ENCODE measurements at regions not wholly inside any gene's neighbourhood (a gene's known extent, or its start where the extent isn't known, plus 50 kb on each side); places are given as distances from the start of the nearest gene placed in this dataset.

- intact Hi-C loops (cut with DNase I), result no loop called here
- no peak for TF ChIP-seq POLR2AphosphoS5 (IDR thresholded peaks at IDR 0.05)
- Histone ChIP-seq H3K4me3 (no peak overlapping the region), H3K9me3 (no peaks in the 10 kb centered on the region), H3K27ac (replicated peaks in 1 of 4) (no peak overlapping the region), H3K27me3 (peaks cover 0 to 3% (median 0%) of the 10 kb centered on the region in 4 donors), H3K36me3 (no peaks in the 10 kb centered on the region), H3K4me1 (no peaks in the 10 kb centered on the region)
- DNase-seq (ENCODE audit: extremely low spot score), result no peak
These were observed 154.5 kb upstream of the QRFPR start for GRCh38 chr4:121535351-121535750.

GRCh38 chr4:121534187-121534586 is 153.4 kb upstream of the QRFPR start:
- Histone ChIP-seq H3K9me3 (no peaks in the 10 kb centered on the region), H3K4me1 (no peaks in the 10 kb centered on the region), H3K27me3 (peaks cover 0 to 3% (median 0%) of the 10 kb centered on the region in 4 donors), H3K27ac (replicated peaks in 1 of 4) (no peak overlapping the region), H3K4me3 (no peak overlapping the region), H3K36me3 (no peaks in the 10 kb centered on the region)
- intact Hi-C loops (cut with DNase I), result no loop called here
- 49% methylated on average over 2 of the region's 2 CpGs for WGBS
- TF ChIP-seq CTCF (IDR thresholded peaks at IDR 0.05) (no peak), POLR2A (IDR thresholded peaks at IDR 0.05; ENCODE audit: low read depth) (no peak), EP300 (IDR thresholded peaks at IDR 0.05) (no peak)
- no peak for DNase-seq (ENCODE audit: extremely low spot score)

- no peak for TF ChIP-seq CTCF (IDR thresholded peaks at IDR 0.05)
- no peak for TF ChIP-seq POLR2AphosphoS5 (IDR thresholded peaks at IDR 0.05)
- TF ChIP-seq EP300 (IDR thresholded peaks at IDR 0.05), result no peak
- TF ChIP-seq POLR2A (IDR thresholded peaks at IDR 0.05; ENCODE audit: low read depth), result no peak
- intact Hi-C loops (cut with DNase I), result no loop called here
- no peak for DNase-seq (ENCODE audit: extremely low spot score)
- no peaks in the 10 kb centered on the region for H3K9me3 ChIP-seq
- H3K4me3 ChIP-seq, result no peak overlapping the region
- H3K36me3 ChIP-seq, result no peaks in the 10 kb centered on the region
- no peak overlapping the region for H3K27ac ChIP-seq (replicated peaks in 1 of 4)
- H3K4me1 ChIP-seq, result no peaks in the 10 kb centered on the region
- H3K27me3 ChIP-seq, result peaks cover 0 to 3% (median 0%) of the 10 kb centered on the region in 4 donors
- 88% methylated on average over 3 of the region's 3 CpGs for WGBS
These were observed 145.7 kb upstream of the QRFPR start for GRCh38 chr4:121526509-121526908.

GRCh38 chr4:121519236-121519838 is 138.5 kb upstream of the QRFPR start:
- intact Hi-C loops (cut with DNase I), result no loop called here
- H3K4me1 ChIP-seq, result no peaks in the 10 kb centered on the region
- no peaks in the 10 kb centered on the region for H3K9me3 ChIP-seq
- H3K27me3 ChIP-seq, result no peaks in the 10 kb centered on the region
- H3K36me3 ChIP-seq, result no peaks in the 10 kb centered on the region
- 77% methylated on average over 6 of the region's 6 CpGs for WGBS
- H3K27ac ChIP-seq (replicated peaks in 1 of 4), result no peak overlapping the region
- no peak overlapping the region for H3K4me3 ChIP-seq
- TF ChIP-seq CTCF (IDR thresholded peaks at IDR 0.05), result no peak
- TF ChIP-seq POLR2A (IDR thresholded peaks at IDR 0.05; ENCODE audit: low read depth), result no peak
- TF ChIP-seq EP300 (IDR thresholded peaks at IDR 0.05), result no peak
- TF ChIP-seq POLR2AphosphoS5 (IDR thresholded peaks at IDR 0.05), result no peak
- no peak for DNase-seq (ENCODE audit: extremely low spot score)

GRCh38 chr4:121517241-121517640 is 136.4 kb upstream of the QRFPR start:
- no peak for DNase-seq (ENCODE audit: extremely low spot score)
- no peak overlapping the region for H3K4me3 ChIP-seq
- 43% methylated on average over 2 of the region's 2 CpGs for WGBS

More at GRCh38 chr4:121517241-121517640, 136.4 kb upstream of the QRFPR start:
- Histone ChIP-seq H3K4me1 (no peaks in the 10 kb centered on the region), H3K36me3 (no peaks in the 10 kb centered on the region), H3K27me3 (no peaks in the 10 kb centered on the region), H3K9me3 (no peaks in the 10 kb centered on the region), H3K27ac (replicated peaks in 1 of 4) (no peak overlapping the region)
- TF ChIP-seq POLR2A (IDR thresholded peaks at IDR 0.05; ENCODE audit: low read depth) (no peak), EP300 (IDR thresholded peaks at IDR 0.05) (no peak), CTCF (IDR thresholded peaks at IDR 0.05) (no peak), POLR2AphosphoS5 (IDR thresholded peaks at IDR 0.05) (no peak)
- intact Hi-C loops (cut with DNase I), result no loop called here

Data from esophagus muscularis mucosa (tissue), 4 donors.